GM19025 (cell line): ENCODE measurements at regions not wholly inside any gene's neighbourhood (a gene's known extent, or its start where the extent isn't known, plus 50 kb on each side); places are given as distances from the start of the nearest gene placed in this dataset.
"Not testable (repeated sequence)": the region's sequence is repeated elsewhere in the genome, so short reads cannot be mapped to it uniquely, and the experiment has no call there.

ENCODE experiments used
- ATAC-seq: cut with Tn5 transposase; IDR thresholded peaks from one replicate; pipeline ENCODE4 v1.9.1; 2021; ENCODE audit warnings: mild to moderate bottlenecking, low read depth, moderate library complexity; ENCODE audit not compliant: unreplicated experiment

- not testable (repeated sequence) for ATAC-seq
Measured at GRCh38 chrY:18078452-18078851, 52.9 kb downstream of the CDY2A start.

GRCh38 chrY:18085910-18086309 lies 60.3 kb downstream of the CDY2A start:
- ATAC-seq: not testable (repeated sequence)

- ATAC-seq: not testable (repeated sequence)
Measured at GRCh38 chrY:18086361-18086977, 60.9 kb downstream of the CDY2A start.

GRCh38 chrY:18087943-18088655 lies 62.5 kb downstream of the CDY2A start:
- not testable (repeated sequence) for ATAC-seq

DNA sequence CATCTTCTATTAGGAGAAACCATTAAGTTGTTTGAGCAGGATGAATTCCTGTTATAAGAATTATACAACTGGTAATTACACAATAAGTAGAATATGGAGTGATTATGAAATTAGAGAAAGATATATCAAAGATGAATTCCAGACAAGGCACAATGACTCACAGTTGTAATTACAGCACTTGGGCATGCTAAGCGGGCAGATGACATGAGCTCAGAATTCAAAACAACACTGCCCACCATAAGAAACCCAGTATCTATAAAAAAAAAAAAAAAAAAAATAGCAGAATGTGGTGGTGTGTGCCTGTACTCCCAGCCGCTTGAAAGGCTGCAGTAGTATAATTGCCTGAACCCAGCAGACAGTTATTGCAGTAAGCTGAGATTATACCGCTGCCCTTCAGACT lies 67.4 kb downstream of the CDY2A start:
- not testable (repeated sequence) for ATAC-seq

- ATAC-seq: not testable (repeated sequence)
Measured at GRCh38 chrY:18105691-18106090, 80.1 kb downstream of the CDY2A start.

DNA sequence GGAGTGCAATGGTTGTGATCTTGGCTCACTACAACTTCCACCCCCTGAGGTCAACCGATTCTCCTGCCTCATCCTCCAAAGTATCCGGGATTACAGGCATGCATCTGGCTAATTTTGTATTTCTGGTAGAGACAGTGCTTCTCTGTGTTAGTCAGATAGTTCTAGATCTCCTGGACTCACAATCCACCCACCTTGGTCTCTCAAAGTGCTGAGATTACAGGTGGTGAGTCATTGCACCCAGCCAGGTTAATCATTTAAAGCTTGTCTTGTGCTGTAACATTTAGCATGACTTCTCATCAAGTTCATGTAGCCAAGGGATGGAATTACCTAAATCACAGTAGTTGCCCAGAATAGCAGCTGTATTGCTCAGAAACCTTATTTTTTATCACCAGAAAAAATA lies 92.8 kb downstream of the CDY2A start:
- ATAC-seq: not testable (repeated sequence)

- not testable (repeated sequence) for ATAC-seq
Measured at GRCh38 chrY:18137718-18138117, 112.1 kb downstream of the CDY2A start.

GRCh38 chrY:18139311-18140007 lies 113.9 kb downstream of the CDY2A start:
- not testable (repeated sequence) for ATAC-seq

GRCh38 chrY:18146417-18146816 lies 120.8 kb downstream of the CDY2A start:
- ATAC-seq: not testable (repeated sequence)

- not testable (repeated sequence) for ATAC-seq
Measured at GRCh38 chrY:18152626-18153025, 127.0 kb downstream of the CDY2A start.

DNA sequence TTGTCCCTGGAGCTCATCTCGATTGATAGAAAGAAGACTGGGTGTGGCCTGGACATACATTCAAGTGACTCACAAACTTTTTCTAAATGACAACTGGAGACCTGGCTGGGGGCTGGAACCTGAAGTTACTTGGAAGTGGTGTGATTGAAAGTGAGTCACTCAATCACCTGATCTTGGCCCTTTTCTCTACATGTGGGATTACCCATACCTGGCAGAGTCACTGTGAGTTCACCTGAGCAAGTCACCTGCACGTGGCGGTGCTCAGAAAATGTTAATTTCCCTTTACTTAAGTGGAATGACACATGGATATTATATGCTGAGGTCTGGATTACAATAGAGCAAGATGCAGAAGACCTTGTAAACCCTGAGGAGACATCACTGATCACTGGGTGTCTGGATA lies 140.2 kb downstream of the CDY2A start:
- not testable (repeated sequence) for ATAC-seq

GRCh38 chrY:18176118-18176517 lies 150.5 kb downstream of the CDY2A start:
- ATAC-seq: not testable (repeated sequence)

DNA sequence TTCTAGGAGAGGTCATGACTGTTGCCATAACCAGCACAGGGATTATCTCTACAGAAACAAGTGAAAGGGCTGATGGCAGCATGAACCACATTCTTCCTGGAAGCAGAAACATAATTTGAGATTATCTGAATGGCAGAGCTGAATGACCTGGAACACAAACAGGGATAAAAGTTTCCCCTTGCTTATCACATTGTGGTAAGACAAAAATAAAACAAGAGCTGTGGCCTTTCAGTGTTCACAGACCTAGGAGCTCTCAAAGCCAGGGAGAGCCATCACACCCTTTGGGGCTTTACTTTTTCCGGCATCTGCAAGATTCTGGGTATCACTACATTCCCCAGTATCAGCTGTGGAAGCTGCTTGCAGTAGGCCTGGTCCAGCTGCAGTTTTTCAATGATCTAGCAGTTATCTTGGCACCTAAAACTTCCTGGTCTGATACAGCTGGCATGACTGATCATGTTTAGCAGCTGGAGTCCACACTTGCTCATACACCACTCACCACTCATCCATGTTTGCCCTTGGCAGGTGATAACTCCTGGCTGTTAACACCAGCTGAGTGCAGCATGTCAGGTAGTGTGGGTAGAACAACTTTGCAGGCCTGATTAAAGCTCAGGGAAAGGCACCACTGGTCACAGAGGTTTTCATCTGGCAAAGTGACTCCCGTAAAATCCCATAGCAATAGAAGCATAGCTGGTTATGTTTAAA lies 163.5 kb downstream of the CDY2A start:
- ATAC-seq: not testable (repeated sequence)

DNA sequence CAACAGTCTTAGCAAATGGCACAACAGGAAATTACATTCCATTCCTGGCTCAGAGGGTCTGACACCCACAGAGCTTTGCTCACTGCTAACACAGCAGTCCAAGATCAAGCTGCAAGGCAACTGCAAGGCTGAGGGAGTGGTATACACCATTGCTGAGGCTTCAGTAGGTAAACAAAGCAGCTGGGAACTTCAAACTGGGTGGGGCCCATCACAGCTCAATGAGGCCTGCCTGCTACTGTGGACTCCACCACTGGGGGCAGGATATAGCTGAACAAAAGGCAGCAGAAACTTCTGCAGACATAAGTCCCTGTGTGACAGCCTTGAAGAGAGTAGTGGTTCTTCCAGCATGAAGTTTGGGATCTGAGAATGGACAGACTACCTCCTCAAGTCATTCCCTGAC lies 212.0 kb downstream of the CDY2A start:
- not testable (repeated sequence) for ATAC-seq

GRCh38 chrY:18262562-18262961 lies 237.0 kb downstream of the CDY2A start:
- ATAC-seq: not testable (repeated sequence)

DNA sequence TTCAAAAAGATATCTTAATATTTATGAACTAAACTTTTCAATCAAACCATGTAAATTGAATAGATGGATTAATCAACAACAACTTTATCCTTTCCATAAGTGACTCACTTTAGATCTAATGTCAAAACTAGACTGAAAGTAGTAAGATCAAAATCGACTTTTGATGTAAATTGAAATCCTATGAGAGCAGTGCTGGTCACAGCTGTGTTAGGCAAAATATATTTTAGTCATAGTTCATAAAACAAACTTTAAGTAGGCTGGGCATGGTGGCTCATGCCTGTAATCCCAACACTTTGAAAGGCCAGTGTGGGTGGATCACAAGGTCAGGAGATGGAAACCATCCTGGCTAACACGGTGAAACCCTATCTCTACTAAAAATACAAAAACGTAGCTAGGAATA lies 245.5 kb downstream of the CDY2A start:
- ATAC-seq: not testable (repeated sequence)

DNA sequence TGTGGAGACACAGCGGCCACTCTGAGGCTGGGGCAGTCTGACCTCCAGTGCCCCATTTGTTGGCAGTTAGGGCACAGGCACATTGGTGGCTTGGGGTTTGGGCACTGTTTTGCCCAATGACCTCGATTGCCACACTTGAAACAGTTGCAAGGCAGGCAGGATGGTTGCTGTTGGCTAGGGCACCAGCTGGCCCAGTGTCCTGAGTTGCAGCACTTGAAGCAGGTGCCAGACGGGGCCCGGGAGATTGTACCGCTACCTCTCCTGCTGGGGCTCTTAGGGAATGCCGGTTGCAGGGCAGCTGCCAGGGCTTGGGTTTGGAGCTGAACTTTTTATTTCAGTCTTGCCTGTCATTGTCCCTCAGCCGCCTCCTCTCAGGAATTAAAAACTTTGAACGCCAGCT lies 252.2 kb upstream of the HSFY1 start:
- not testable (repeated sequence) for ATAC-seq

DNA sequence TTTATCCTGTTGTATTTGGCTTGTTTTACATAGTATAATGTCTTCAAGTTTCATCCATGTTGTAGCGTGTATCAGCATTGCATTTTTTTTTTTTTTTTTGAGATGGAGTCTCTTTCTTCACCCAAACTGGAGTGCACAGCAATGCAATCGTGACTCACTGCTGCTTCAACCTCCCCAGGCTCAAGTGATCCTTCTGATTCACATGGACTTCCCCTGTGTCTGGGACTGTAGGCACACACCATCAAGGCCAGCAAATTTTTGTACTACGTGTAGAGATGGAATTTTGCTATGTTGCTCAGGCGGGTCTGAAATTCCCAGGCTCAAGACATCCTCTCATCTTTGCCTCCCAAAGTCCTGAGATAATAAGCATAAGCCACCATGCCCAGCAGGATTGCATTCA lies 248.1 kb upstream of the HSFY1 start:
- ATAC-seq: not testable (repeated sequence)

- not testable (repeated sequence) for ATAC-seq
Measured at GRCh38 chrY:18306344-18306743, 240.2 kb upstream of the HSFY1 start.

DNA sequence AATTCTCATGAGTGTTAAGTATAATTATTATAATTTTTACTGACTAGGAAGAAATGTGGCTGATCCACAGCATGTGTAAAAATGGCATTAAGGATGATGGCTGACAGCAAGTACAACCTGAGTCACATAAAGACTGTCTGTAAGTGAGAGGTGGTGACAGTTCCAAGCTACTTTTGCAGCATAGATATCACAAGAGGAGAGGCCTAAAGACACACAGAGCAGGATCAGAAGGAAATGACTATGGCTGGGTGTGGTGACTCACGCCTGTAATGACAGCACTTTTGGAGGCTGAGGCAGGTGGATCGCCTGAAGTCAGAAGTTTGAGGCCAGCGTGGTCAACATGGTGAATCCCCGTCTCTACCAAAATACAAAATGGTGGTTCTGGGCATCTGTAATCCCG lies 234.7 kb upstream of the HSFY1 start:
- ATAC-seq: not testable (repeated sequence)
